Activated CD8-positive, alpha-beta memory T cell treated with anti-CD3 and anti-CD28 coated beads for 36 hours (primary cell): ENCODE measurements at regions not wholly inside any gene's neighbourhood (a gene's known extent, or its start where the extent isn't known, plus 50 kb on each side); places are given as distances from the start of the nearest gene placed in this dataset.

ENCODE experiments used
- CTCF ChIA-PET: fragments of 350-600 bp; sonication (Branson Sonifier 250); formaldehyde crosslinking; loops from one replicate; lab custom pipeline; 2021; ENCODE audit warnings: antibody characterized with exemption; lab: Charles Lee
- POLR2A ChIA-PET: fragments of 350-600 bp; sonication (Branson Sonifier 250); formaldehyde crosslinking; loops from one replicate; lab custom pipeline; 2021; ENCODE audit warnings: antibody characterized with exemption; lab: Charles Lee

- POLR2A ChIA-PET: interaction anchor here (0.9 kb wide), 1 partner anchor 15 kb away, joined by 3 read pairs; no protein-coding TSS in a partner anchor
- CTCF ChIA-PET: no interaction called here
Observed at GRCh38 chrX:20500949-20501348, 234.2 kb upstream of the RPS6KA3 start.

GRCh38 chrX:20500171-20500865 lies 233.6 kb upstream of the RPS6KA3 start:
- CTCF ChIA-PET: no interaction called here
- POLR2A ChIA-PET: interaction anchor here (0.9 kb wide), 1 partner anchor 16 kb away, joined by 3 read pairs; no protein-coding TSS in a partner anchor

GRCh38 chrX:20499763-20500162 lies 233.1 kb upstream of the RPS6KA3 start:
- POLR2A ChIA-PET: no interaction called here

GRCh38 chrX:20498851-20499635 lies 232.3 kb upstream of the RPS6KA3 start:
- CTCF ChIA-PET: no interaction called here

More at GRCh38 chrX:20499763-20500162, 233.1 kb upstream of the RPS6KA3 start:
- CTCF ChIA-PET: no interaction called here

GRCh38 chrX:20495575-20495974 lies 228.9 kb upstream of the RPS6KA3 start:
- ChIA-PET POLR2A (no interaction called here), CTCF (no interaction called here)

More at GRCh38 chrX:20498851-20499635, 232.3 kb upstream of the RPS6KA3 start:
- POLR2A ChIA-PET: no interaction called here

- ChIA-PET POLR2A (no interaction called here), CTCF (no interaction called here)
Observed at GRCh38 chrX:20488473-20488872, 221.8 kb upstream of the RPS6KA3 start.

- ChIA-PET POLR2A (no interaction called here), CTCF (no interaction called here)
Observed at GRCh38 chrX:20487227-20487626, 220.5 kb upstream of the RPS6KA3 start.

- POLR2A ChIA-PET: no interaction called here
- CTCF ChIA-PET: interaction anchor here (0.6 kb wide), 1 partner anchor 1366 kb away, joined by 5 read pairs; no protein-coding TSS in a partner anchor
Observed at GRCh38 chrX:20481632-20482031, 214.9 kb upstream of the RPS6KA3 start.

GRCh38 chrX:20479896-20480295 lies 213.2 kb upstream of the RPS6KA3 start:
- POLR2A ChIA-PET: no interaction called here
- CTCF ChIA-PET: no interaction called here

GRCh38 chrX:20479048-20479447 lies 212.3 kb upstream of the RPS6KA3 start:
- ChIA-PET CTCF (no interaction called here), POLR2A (no interaction called here)

- ChIA-PET CTCF (no interaction called here), POLR2A (no interaction called here)
Observed at GRCh38 chrX:20477836-20478524, 211.3 kb upstream of the RPS6KA3 start.

GRCh38 chrX:20477219-20477618 lies 210.5 kb upstream of the RPS6KA3 start:
- POLR2A ChIA-PET: no interaction called here
- CTCF ChIA-PET: no interaction called here

- CTCF ChIA-PET: no interaction called here
- POLR2A ChIA-PET: no interaction called here
Observed at GRCh38 chrX:20472620-20473258, 206.0 kb upstream of the RPS6KA3 start.

GRCh38 chrX:20472148-20472547 lies 205.4 kb upstream of the RPS6KA3 start:
- POLR2A ChIA-PET: no interaction called here
- CTCF ChIA-PET: no interaction called here

- ChIA-PET POLR2A (no interaction called here), CTCF (no interaction called here)
Observed at GRCh38 chrX:20471483-20471882, 204.8 kb upstream of the RPS6KA3 start.

GRCh38 chrX:20463296-20464075 lies 196.8 kb upstream of the RPS6KA3 start:
- ChIA-PET POLR2A (interaction anchor here (0.7 kb wide), 1 partner anchor 52 kb away, joined by 5 read pairs; no protein-coding TSS in a partner anchor), CTCF (no interaction called here)

- ChIA-PET CTCF (no interaction called here), POLR2A (no interaction called here)
Observed at GRCh38 chrX:20461576-20461975, 194.9 kb upstream of the RPS6KA3 start.

GRCh38 chrX:20461002-20461401 lies 194.3 kb upstream of the RPS6KA3 start:
- POLR2A ChIA-PET: no interaction called here
- CTCF ChIA-PET: no interaction called here
